ENCODE measurements at regions not wholly inside any gene's neighbourhood (a gene's known extent, or its start where the extent isn't known, plus 50 kb on each side); places are given as distances from the start of the nearest gene placed in this dataset.

DNA sequence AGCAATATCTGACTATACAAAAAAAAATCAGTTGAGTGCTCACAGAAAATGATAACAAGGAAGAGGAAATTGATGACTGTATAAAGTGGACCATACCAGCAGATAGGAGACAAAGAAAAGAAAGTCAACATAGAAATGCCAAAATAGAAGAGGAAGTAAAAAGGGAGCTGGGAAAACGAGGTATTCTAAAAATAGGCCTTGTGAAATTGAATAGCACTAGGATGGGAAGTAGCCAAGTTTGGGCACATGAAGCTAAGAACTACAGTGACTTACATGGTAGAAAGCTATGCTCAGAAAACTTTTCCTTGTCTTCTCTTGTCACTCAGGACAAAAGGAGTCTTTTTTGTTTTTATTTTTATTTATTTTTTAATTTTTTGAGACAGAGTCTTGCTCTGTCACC is 76.2 kb upstream of the APBB1IP start:
- POLR2A ChIA-PET = no interaction called here
- no peak overlapping the region for H2AFZ ChIP-seq (ENCODE audit: low read depth, low read length)
- CTCF ChIA-PET (ENCODE audit: low intra/inter-chr PET ratio) = no interaction called here

DNA sequence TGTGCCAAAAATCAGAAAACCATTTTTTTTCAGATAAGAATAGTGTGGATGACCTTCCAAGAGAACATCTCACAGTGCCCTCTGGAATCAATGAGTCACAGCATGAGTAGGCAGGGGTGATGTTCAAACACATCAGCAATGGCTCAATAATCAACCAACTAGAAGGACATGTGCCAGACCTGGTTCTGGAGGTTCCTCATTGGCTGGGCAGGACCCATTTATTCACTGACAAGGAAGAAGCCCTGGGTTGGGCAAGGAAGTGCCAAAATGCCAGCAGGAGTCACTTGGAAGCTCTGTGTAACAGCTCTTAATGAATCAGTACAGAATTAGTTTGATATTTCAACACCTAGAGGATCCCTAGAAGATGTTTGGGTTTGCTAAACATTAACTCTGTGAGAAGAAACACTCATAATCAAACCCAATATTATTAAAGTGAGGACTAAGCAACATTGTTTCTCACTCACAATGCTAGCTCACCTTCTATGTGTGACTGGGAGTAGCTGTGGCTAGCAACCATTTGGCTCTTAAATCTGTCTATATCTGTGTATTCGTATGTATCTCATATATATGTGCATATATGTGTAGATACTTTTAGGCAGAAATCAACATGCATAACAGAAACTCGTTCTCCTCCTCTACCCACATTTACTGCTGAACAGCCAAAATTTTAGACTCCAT is 72.3 kb upstream of the APBB1IP start:
- Histone ChIP-seq H3K4me1 (replicated peaks in 1 of 2; ENCODE audit: control insufficient read depth in 2 of 2, insufficient read depth in 2 of 2, low read length in 2 of 2) (no peaks in the 10 kb centered on the region), H3K27me3 (ENCODE audit: control insufficient read depth in 2 of 2, insufficient read depth in 2 of 2, low read length in 2 of 2) (no peaks in the 10 kb centered on the region), H2AFZ (ENCODE audit: low read depth, low read length) (no peak overlapping the region), H3K9me1 (ENCODE audit: control insufficient read depth, insufficient read depth, low read length) (no peaks in the 10 kb centered on the region), H3K36me3 (ENCODE audit: control insufficient read depth, insufficient read depth, low read length) (no peaks in the 10 kb centered on the region), H3K4me2 (ENCODE audit: insufficient read depth, low read length) (no peak overlapping the region), H3K9me3 (replicated peaks; ENCODE audit: control insufficient read depth, insufficient read depth, low read depth, low read length) (no peaks in the 10 kb centered on the region), H3K9ac (ENCODE audit: insufficient read depth in 1 of 2, low read depth in 2 of 2, low read length in 2 of 2) (no peak overlapping the region), H3K79me2 (ENCODE audit: control insufficient read depth, insufficient read depth, low read length) (no peaks in the 10 kb centered on the region), H3K4me3 (no peak overlapping the region), H3K27ac (ENCODE audit: extremely low read depth, low read depth, low read length) (no peak overlapping the region), H4K20me1 (replicated peaks; ENCODE audit: control insufficient read depth, insufficient read depth, low read length) (no peaks in the 10 kb centered on the region)
- no peak for ATAC-seq
- intact Hi-C loops (cut with micrococcal nuclease) = no loop called here
- POLR2A ChIA-PET = no interaction called here
- no TSS peak for BruUV-seq (replicated peaks)
- DNase-seq (ENCODE audit: extremely low read depth in 1 of 4, low spot score in 3 of 4) = no peak
- in situ Hi-C loops (cut with MboI) = no loop called here
- WGBS (ENCODE audit: insufficient coverage, low coverage, missing lambda C conversion rate) = 3% methylated on average over 2 of the region's 2 CpGs
- CTCF ChIA-PET (ENCODE audit: low intra/inter-chr PET ratio) = no interaction called here
- FAIRE-seq = no peak
- TF ChIP-seq ZNF76 (CRISPR knock-in tag; IDR thresholded peaks at IDR 0.05; ENCODE audit: borderline replicate concordance) (no peak), POLR3A (IDR thresholded peaks at IDR 0.05; ENCODE audit: borderline replicate concordance, extremely low read depth, insufficient read depth, insufficient read length) (no peak), CHCHD3 (CRISPR knock-in tag; IDR thresholded peaks at IDR 0.05) (no peak), ARHGAP35 (IDR thresholded peaks at IDR 0.05; ENCODE audit: partially characterized antibody) (no peak), ZFP36 (IDR thresholded peaks at IDR 0.05; ENCODE audit: low read depth, low read length, partially characterized antibody) (no peak), ZFX (CRISPR knock-in tag; IDR thresholded peaks at IDR 0.05) (no peak), CBX2 (IDR thresholded peaks at IDR 0.05; ENCODE audit: insufficient read depth, low read length, poor library complexity, severe bottlenecking) (no peak), PRPF4 (IDR thresholded peaks at IDR 0.05; ENCODE audit: insufficient read depth, low read depth, low read length, poor library complexity, severe bottlenecking) (no peak), NR2C2 (CRISPR knock-in tag; IDR thresholded peaks at IDR 0.05) (no peak), NR2C2 (tag; IDR thresholded peaks at IDR 0.05) (no peak), HDAC6 (IDR thresholded peaks at IDR 0.05; ENCODE audit: low read depth, low read length) (no peak), SMARCC2 (IDR thresholded peaks at IDR 0.05; ENCODE audit: low read depth) (no peak), ATF7 (IDR thresholded peaks at IDR 0.05) (no peak)

More for the DNA sequence above, 76.2 kb upstream of the APBB1IP start:
- no peak overlapping the region for H3K4me3 ChIP-seq
- H3K4me2 ChIP-seq (ENCODE audit: insufficient read depth, low read length) = no peak overlapping the region
- no peaks in the 10 kb centered on the region for H4K20me1 ChIP-seq (replicated peaks; ENCODE audit: control insufficient read depth, insufficient read depth, low read length)
- H3K79me2 ChIP-seq (ENCODE audit: control insufficient read depth, insufficient read depth, low read length) = no peaks in the 10 kb centered on the region
- intact Hi-C loops (cut with micrococcal nuclease) = no loop called here
- WGBS (ENCODE audit: insufficient coverage, low coverage, missing lambda C conversion rate) = 0% methylated on average over 1 of the region's 1 CpG
- H3K9ac ChIP-seq (ENCODE audit: insufficient read depth in 1 of 2, low read depth in 2 of 2, low read length in 2 of 2) = no peak overlapping the region
- BruUV-seq (replicated peaks) = no TSS peak
- no peaks in the 10 kb centered on the region for H3K9me1 ChIP-seq (ENCODE audit: control insufficient read depth, insufficient read depth, low read length)
- no peak for DNase-seq (ENCODE audit: extremely low read depth in 1 of 4, low spot score in 3 of 4)
- H3K36me3 ChIP-seq (ENCODE audit: control insufficient read depth, insufficient read depth, low read length) = no peaks in the 10 kb centered on the region
- FAIRE-seq = no peak
- ATAC-seq = no peak
- no peaks in the 10 kb centered on the region for H3K4me1 ChIP-seq (replicated peaks in 1 of 2; ENCODE audit: control insufficient read depth in 2 of 2, insufficient read depth in 2 of 2, low read length in 2 of 2)
- no peaks in the 10 kb centered on the region for H3K9me3 ChIP-seq (replicated peaks; ENCODE audit: control insufficient read depth, insufficient read depth, low read depth, low read length)
- in situ Hi-C loops (cut with MboI) = no loop called here
- TF ChIP-seq, protein P1, sequence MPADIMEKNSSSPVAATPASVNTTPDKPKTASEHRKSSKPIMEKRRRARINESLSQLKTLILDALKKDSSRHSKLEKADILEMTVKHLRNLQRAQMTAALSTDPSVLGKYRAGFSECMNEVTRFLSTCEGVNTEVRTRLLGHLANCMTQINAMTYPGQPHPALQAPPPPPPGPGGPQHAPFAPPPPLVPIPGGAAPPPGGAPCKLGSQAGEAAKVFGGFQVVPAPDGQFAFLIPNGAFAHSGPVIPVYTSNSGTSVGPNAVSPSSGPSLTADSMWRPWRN (IDR thresholded peaks at IDR 0.05; ENCODE audit: low read depth) = no peak
- TF ChIP-seq NELFE (IDR thresholded peaks at IDR 0.05; ENCODE audit: insufficient read depth, insufficient read length) = no peak
- no peak for TF ChIP-seq OTX1 (CRISPR knock-in tag; IDR thresholded peaks at IDR 0.05)
- TF ChIP-seq PTTG1 (tag; IDR thresholded peaks at IDR 0.05; ENCODE audit: low read depth) = no peak
- no peak for TF ChIP-seq ZNF79 (CRISPR knock-in tag; IDR thresholded peaks at IDR 0.05; ENCODE audit: low read depth)
- no peaks in the 10 kb centered on the region for H3K27me3 ChIP-seq (ENCODE audit: control insufficient read depth in 2 of 2, insufficient read depth in 2 of 2, low read length in 2 of 2)
- no peak overlapping the region for H3K27ac ChIP-seq (ENCODE audit: extremely low read depth, low read depth, low read length)

Measured in K562 (cell line).